NK-92 treated with Interleukin-12 subunit alpha and Interleukin-12 subunit beta, amount 100 ng/mL, for 24 hours (cell line): ENCODE measurements at regions not wholly inside any gene's neighbourhood (a gene's known extent, or its start where the extent isn't known, plus 50 kb on each side); places are given as distances from the start of the nearest gene placed in this dataset.

ENCODE experiments used
- DNase-seq: peaks from one replicate; lab custom pipeline; 2025; lab: John Stamatoyannopoulos, UW

GRCh38 chr7:25780904-25781303 lies 371.1 kb upstream of the NFE2L3 start:
- DNase-seq, result no peak

GRCh38 chr7:25781704-25782103 lies 370.3 kb upstream of the NFE2L3 start:
- DNase-seq, result no peak

GRCh38 chr7:25786936-25787335 lies 365.1 kb upstream of the NFE2L3 start:
- DNase-seq, result no peak

GRCh38 chr7:25787336-25787735 lies 364.7 kb upstream of the NFE2L3 start:
- DNase-seq, result no peak

- no peak for DNase-seq
These were observed 363.6 kb upstream of the NFE2L3 start for GRCh38 chr7:25788371-25788770.

- no peak for DNase-seq
These were observed 362.9 kb upstream of the NFE2L3 start for GRCh38 chr7:25788961-25789620.

GRCh38 chr7:25789701-25790640 lies 362.0 kb upstream of the NFE2L3 start:
- DNase-seq, result no peak

GRCh38 chr7:25790963-25791362 lies 361.0 kb upstream of the NFE2L3 start:
- no peak for DNase-seq

GRCh38 chr7:25792586-25792985 lies 359.4 kb upstream of the NFE2L3 start:
- no peak for DNase-seq

GRCh38 chr7:25795824-25796235 lies 356.2 kb upstream of the NFE2L3 start:
- no peak for DNase-seq

GRCh38 chr7:25798344-25798743 lies 353.7 kb upstream of the NFE2L3 start:
- DNase-seq, result no peak

- no peak for DNase-seq
These were observed 350.8 kb upstream of the NFE2L3 start for GRCh38 chr7:25801214-25801613.

GRCh38 chr7:25802057-25802456 lies 349.9 kb upstream of the NFE2L3 start:
- DNase-seq, result no peak

GRCh38 chr7:25802473-25802872 lies 349.5 kb upstream of the NFE2L3 start:
- DNase-seq, result no peak

- no peak for DNase-seq
These were observed 348.7 kb upstream of the NFE2L3 start for GRCh38 chr7:25803117-25803887.

- no peak for DNase-seq
These were observed 347.8 kb upstream of the NFE2L3 start for GRCh38 chr7:25804154-25804553.

- DNase-seq, result no peak
These were observed 346.8 kb upstream of the NFE2L3 start for GRCh38 chr7:25805027-25805687.

- DNase-seq, result no peak
These were observed 344.8 kb upstream of the NFE2L3 start for GRCh38 chr7:25807086-25807611.

- no peak for DNase-seq
These were observed 342.6 kb upstream of the NFE2L3 start for GRCh38 chr7:25809441-25809840.

GRCh38 chr7:25812086-25812850 lies 339.7 kb upstream of the NFE2L3 start:
- no peak for DNase-seq

- DNase-seq, result no peak
These were observed 338.6 kb upstream of the NFE2L3 start for GRCh38 chr7:25813381-25813780.
